VCaP (cell line): ENCODE measurements at regions not wholly inside any gene's neighbourhood (a gene's known extent, or its start where the extent isn't known, plus 50 kb on each side); places are given as distances from the start of the nearest gene placed in this dataset.

Experiments
- H3K27ac ChIP-seq: fragments of 450-650 bp; 2 replicates; pipeline ENCODE4 v1.5.1; 2017
- TF ChIP-seq, protein P1 (sequence below): fragments of 450-650 bp; conservative IDR thresholded peaks from 2 replicates; pipeline ENCODE4 v1.5.1; 2017; ENCODE audit warnings: mild to moderate bottlenecking, moderate library complexity

DNA sequence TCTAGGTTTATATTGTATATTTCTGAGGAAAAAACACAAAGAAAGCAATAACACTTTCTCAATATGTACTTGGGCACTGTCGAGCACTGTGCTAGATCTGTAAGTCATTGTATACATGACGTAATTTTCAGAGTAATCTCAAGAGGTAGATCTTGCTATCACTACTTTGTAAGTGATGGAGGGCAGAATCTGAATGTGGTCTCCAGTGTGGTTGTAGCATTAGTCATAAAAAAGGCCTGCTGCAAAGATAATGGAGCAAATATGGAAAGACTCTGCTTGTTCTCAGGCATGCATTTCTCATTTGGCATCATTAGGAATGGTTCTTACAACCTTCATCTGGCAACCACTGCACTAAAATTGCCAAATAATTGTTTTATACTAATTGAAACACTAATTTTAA, 419.8 kb upstream of the CCDC179 start:
- H3K27ac ChIP-seq = no peak overlapping the region
- TF ChIP-seq, protein P1, sequence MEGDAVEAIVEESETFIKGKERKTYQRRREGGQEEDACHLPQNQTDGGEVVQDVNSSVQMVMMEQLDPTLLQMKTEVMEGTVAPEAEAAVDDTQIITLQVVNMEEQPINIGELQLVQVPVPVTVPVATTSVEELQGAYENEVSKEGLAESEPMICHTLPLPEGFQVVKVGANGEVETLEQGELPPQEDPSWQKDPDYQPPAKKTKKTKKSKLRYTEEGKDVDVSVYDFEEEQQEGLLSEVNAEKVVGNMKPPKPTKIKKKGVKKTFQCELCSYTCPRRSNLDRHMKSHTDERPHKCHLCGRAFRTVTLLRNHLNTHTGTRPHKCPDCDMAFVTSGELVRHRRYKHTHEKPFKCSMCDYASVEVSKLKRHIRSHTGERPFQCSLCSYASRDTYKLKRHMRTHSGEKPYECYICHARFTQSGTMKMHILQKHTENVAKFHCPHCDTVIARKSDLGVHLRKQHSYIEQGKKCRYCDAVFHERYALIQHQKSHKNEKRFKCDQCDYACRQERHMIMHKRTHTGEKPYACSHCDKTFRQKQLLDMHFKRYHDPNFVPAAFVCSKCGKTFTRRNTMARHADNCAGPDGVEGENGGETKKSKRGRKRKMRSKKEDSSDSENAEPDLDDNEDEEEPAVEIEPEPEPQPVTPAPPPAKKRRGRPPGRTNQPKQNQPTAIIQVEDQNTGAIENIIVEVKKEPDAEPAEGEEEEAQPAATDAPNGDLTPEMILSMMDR = no peak

DNA sequence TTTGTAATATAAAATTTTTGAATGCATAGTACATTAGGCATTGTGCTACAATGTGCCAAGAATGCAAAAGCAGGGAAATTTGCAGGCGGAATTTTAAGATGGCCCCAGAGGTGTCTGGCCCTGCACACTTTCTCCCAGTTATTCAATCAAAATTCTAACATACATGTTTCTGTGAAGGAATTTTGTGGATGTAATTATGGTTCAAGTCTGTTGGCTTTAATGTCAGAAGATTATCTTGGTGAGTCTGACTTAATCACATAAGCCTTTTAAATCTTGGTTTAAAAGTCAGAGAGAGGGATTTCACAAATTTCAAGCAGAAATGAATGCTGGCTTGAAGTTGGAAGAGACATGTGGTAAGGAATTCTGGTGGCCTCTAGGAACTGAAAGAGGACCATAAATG, 423.4 kb upstream of the CCDC179 start:
- TF ChIP-seq, protein P1 = no peak
- H3K27ac ChIP-seq = no peak overlapping the region

DNA sequence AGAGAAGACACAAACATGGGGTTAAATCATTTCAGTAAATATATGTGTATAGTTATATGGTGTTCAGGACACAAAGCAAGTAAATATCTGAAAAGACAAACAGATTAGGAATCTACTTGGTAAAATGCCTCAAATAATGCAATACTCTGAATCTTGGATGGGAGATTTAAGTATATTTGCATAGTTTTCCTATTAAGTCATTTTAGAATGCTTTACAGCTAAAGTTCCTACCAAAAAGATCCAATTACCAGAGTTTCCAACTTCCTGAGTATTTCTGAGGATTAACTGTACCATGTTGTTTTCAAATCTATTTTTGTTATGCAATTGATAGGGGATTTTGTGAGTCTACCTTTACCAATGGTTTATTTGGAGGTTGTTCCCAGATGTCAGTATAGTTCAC, 424.4 kb upstream of the CCDC179 start:
- H3K27ac ChIP-seq = no peak overlapping the region
- TF ChIP-seq, protein P1 = no peak

DNA sequence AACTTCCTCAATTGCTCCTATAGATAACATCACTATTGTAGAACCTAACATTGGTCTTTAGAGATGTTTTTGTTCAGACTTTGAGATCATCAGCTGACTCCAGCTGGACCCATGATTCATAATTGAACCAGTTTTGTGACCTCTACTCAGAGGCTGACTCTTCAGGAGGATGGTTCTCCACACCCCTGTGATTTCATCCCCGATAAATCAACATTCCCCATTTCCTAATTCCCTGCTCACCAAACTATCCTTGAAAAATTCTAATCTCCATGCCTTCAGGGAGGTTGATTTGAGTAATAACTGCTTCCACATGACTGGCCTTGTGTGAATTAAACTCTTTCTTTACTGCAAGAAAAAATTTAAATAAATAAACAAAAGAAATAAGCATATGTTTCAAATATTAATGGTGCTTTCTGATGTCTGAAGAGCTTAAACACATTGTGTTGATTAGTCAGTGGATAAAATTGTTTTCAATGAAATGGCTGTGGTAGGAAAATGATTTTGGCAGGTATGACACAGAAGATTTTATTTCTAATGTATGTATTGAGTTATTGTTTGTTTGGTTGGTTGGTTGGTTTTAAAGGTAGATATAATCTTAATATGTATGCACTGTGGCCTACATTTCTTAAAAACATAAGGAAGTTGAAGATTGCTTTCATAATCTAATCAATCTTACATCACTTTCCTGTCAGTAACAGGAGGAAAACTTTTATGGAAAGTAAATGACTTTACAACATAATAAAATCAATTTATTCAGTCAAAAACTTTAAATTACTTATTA, 427.9 kb upstream of the CCDC179 start:
- TF ChIP-seq, protein P1 = no peak
- no peak overlapping the region for H3K27ac ChIP-seq

GRCh38 chr11:23295241-23295640, 435.0 kb upstream of the CCDC179 start:
- TF ChIP-seq, protein P1 = no peak
- H3K27ac ChIP-seq = no peak overlapping the region

- no peak overlapping the region for H3K27ac ChIP-seq
- TF ChIP-seq, protein P1 = no peak
These were observed 447.8 kb upstream of the CCDC179 start for GRCh38 chr11:23308041-23308440.

DNA sequence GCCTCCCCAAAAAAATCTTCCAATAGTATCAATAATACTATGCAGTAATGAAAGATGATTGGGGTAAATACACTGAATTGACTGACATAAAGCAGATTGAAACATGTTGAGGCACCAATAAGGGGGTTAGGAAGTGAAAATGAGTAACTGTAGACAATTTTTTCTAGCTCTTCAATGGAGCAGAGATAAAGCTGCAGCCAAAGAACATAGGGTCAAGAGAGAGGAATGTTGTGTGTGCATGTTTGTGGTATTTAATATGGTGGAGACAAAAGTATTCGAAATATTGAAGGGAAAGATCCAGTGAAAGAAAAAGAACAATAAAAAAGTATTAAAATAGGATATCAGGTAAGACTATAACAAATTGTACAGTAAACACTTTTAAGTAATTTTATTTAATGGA, 450.0 kb upstream of the CCDC179 start:
- TF ChIP-seq, protein P1 = no peak
- H3K27ac ChIP-seq = no peak overlapping the region
